Neutrophil (primary cell): ENCODE measurements at regions not wholly inside any gene's neighbourhood (a gene's known extent, or its start where the extent isn't known, plus 50 kb on each side); places are given as distances from the start of the nearest gene placed in this dataset.

Source experiments
- H3K27ac ChIP-seq: fragments of 200-600 bp; sonication (generic); 2 replicates; pipeline ENCODE4 v1.5.1; 2016; ENCODE audit warnings: mild to moderate bottlenecking, moderate library complexity
- H3K27me3 ChIP-seq: fragments of 200-600 bp; sonication (generic); 2 replicates; pipeline ENCODE4 v1.6.0; 2016; ENCODE audit warnings: mild to moderate bottlenecking
- H3K36me3 ChIP-seq: fragments of 200-600 bp; sonication (generic); 2 replicates; pipeline ENCODE4 v1.5.1; 2017
- H3K4me1 ChIP-seq, 2 experiments: fragments of 200-600 bp in 1 of 2; sonication (generic) in 1 of 2; 1 replicate in 1 of 2; 2 replicates in 1 of 2; pipeline versions ENCODE4 v1.5.1 to v1.6.1; 2013 to 2016; ENCODE audit warnings: low read depth in 1 of 2, low read length in 1 of 2, mild to moderate bottlenecking in 1 of 2, moderate library complexity in 1 of 2; ENCODE audit not compliant: control insufficient read depth in 1 of 2, insufficient read depth in 1 of 2
- H3K4me3 ChIP-seq, 2 experiments: fragments of 200-600 bp in 1 of 2; sonication (generic) in 1 of 2; 1 replicate in 1 of 2; 2 replicates in 1 of 2; pipeline ENCODE4 v1.5.1; 2013 to 2016; ENCODE audit warnings: low read depth in 1 of 2, low read length in 1 of 2, mild to moderate bottlenecking in 1 of 2, moderate library complexity in 1 of 2
- H3K9me3 ChIP-seq: fragments of 200-600 bp; sonication (generic); 2 replicates; pipeline ENCODE4 v1.5.1; 2016
- CTCF ChIP-seq: fragments of 200-600 bp; sonication (generic); IDR thresholded peaks from 2 replicates; pipeline ENCODE4 v1.5.1; 2016; ENCODE audit warnings: antibody characterized with exemption

- Histone ChIP-seq H3K27ac (no peak overlapping the region), H3K27me3 (peaks cover 68% of the 10 kb centered on the region), H3K36me3 (no peaks in the 10 kb centered on the region), H3K4me3 (no peak overlapping the region), H3K4me1 (no peaks in the 10 kb centered on the region), H3K9me3 (no peaks in the 10 kb centered on the region)
- TF ChIP-seq CTCF, result no peak
Observed at GRCh38 chr6:28653876-28654275, 128.2 kb downstream of the GPX5 start.

- H3K36me3 ChIP-seq, result no peaks in the 10 kb centered on the region
- H3K4me1 ChIP-seq, result no peaks in the 10 kb centered on the region
- no peak overlapping the region for H3K27ac ChIP-seq
- TF ChIP-seq CTCF, result no peak
- no peak overlapping the region for H3K4me3 ChIP-seq
- H3K27me3 ChIP-seq, result peaks cover 69% of the 10 kb centered on the region
- no peaks in the 10 kb centered on the region for H3K9me3 ChIP-seq
Observed at GRCh38 chr6:28655164-28655563, 129.5 kb downstream of the GPX5 start.

GRCh38 chr6:28656715-28657114 is 131.0 kb downstream of the GPX5 start:
- no peaks in the 10 kb centered on the region for H3K36me3 ChIP-seq
- no peak overlapping the region for H3K27ac ChIP-seq
- H3K4me1 ChIP-seq, result no peaks in the 10 kb centered on the region
- peaks cover 80% of the 10 kb centered on the region for H3K27me3 ChIP-seq
- TF ChIP-seq CTCF, result no peak
- no peak overlapping the region for H3K4me3 ChIP-seq
- no peaks in the 10 kb centered on the region for H3K9me3 ChIP-seq

GRCh38 chr6:28657381-28657768 is 131.7 kb downstream of the GPX5 start:
- Histone ChIP-seq H3K36me3 (no peaks in the 10 kb centered on the region), H3K27me3 (peaks cover 73% of the 10 kb centered on the region), H3K4me1 (no peaks in the 10 kb centered on the region), H3K27ac (no peak overlapping the region), H3K9me3 (no peaks in the 10 kb centered on the region), H3K4me3 (no peak overlapping the region)
- no peak for TF ChIP-seq CTCF

- no peak for TF ChIP-seq CTCF
- Histone ChIP-seq H3K27me3 (peaks cover 69% of the 10 kb centered on the region), H3K9me3 (no peaks in the 10 kb centered on the region), H3K4me3 (no peak overlapping the region), H3K36me3 (no peaks in the 10 kb centered on the region), H3K4me1 (no peaks in the 10 kb centered on the region), H3K27ac (no peak overlapping the region)
Observed at GRCh38 chr6:28657769-28658465, 132.2 kb downstream of the GPX5 start.
